IPS-20b (cell line): ENCODE measurements at regions not wholly inside any gene's neighbourhood (a gene's known extent, or its start where the extent isn't known, plus 50 kb on each side); places are given as distances from the start of the nearest gene placed in this dataset.

ENCODE experiments used
- H3K27ac ChIP-seq: one replicate; pipeline ENCODE4 v1.5.1; 2013; ENCODE audit warnings: low read length
- H3K27me3 ChIP-seq: 2 replicates; pipeline ENCODE4 v1.6.1; 2013; ENCODE audit warnings: mild to moderate bottlenecking, low read length, inconsistent platforms; ENCODE audit not compliant: insufficient read depth
- H3K36me3 ChIP-seq: 2 replicates; pipeline ENCODE4 v1.6.1; 2013; ENCODE audit warnings: low read depth, mild to moderate bottlenecking, inconsistent platforms, low read length, moderate library complexity; ENCODE audit not compliant: insufficient read depth
- H3K4me1 ChIP-seq: 2 replicates; pipeline ENCODE4 v1.6.1; 2013; ENCODE audit warnings: mild to moderate bottlenecking, control low read depth, inconsistent platforms, low read length, moderate library complexity; ENCODE audit not compliant: insufficient read depth
- H3K4me3 ChIP-seq: 2 replicates; pipeline ENCODE4 v1.5.1; 2013; ENCODE audit warnings: mild to moderate bottlenecking, low read length, inconsistent platforms
- H3K9ac ChIP-seq: 2 replicates; pipeline ENCODE4 v1.6.1; 2013; ENCODE audit warnings: low read depth, mild to moderate bottlenecking, inconsistent platforms, low read length, moderate library complexity
- H3K9me3 ChIP-seq: 2 replicates; pipeline ENCODE4 v1.6.1; 2013; ENCODE audit warnings: mild to moderate bottlenecking, low read depth, low read length, inconsistent platforms; ENCODE audit not compliant: insufficient read depth

GRCh38 chr18:38633333-38633732, 1067.7 kb upstream of the CELF4 start:
- Histone ChIP-seq H3K36me3 (no peaks in the 10 kb centered on the region), H3K27ac (no peak overlapping the region), H3K4me1 (peaks cover 14% of the 10 kb centered on the region; the same call in 1 of the 2 replicates), H3K9me3 (no peaks in the 10 kb centered on the region), H3K9ac (no peak overlapping the region), H3K4me3 (no peak overlapping the region), H3K27me3 (no peaks in the 10 kb centered on the region)

- H3K4me1 ChIP-seq: no peaks in the 10 kb centered on the region; the same call in 1 of the 2 replicates
- H3K4me3 ChIP-seq: no peak overlapping the region
- no peaks in the 10 kb centered on the region for H3K36me3 ChIP-seq
- H3K27me3 ChIP-seq: no peaks in the 10 kb centered on the region
- no peaks in the 10 kb centered on the region for H3K9me3 ChIP-seq
- H3K9ac ChIP-seq: no peak overlapping the region
- H3K27ac ChIP-seq: no peak overlapping the region
Observed at GRCh38 chr18:38619129-38619528, 1053.5 kb upstream of the CELF4 start.

GRCh38 chr18:38616306-38616705, 1050.7 kb upstream of the CELF4 start:
- Histone ChIP-seq H3K27ac (no peak overlapping the region), H3K4me1 (no peaks in the 10 kb centered on the region), H3K27me3 (no peaks in the 10 kb centered on the region), H3K4me3 (no peak overlapping the region), H3K9me3 (no peaks in the 10 kb centered on the region), H3K9ac (no peak overlapping the region), H3K36me3 (no peaks in the 10 kb centered on the region)

GRCh38 chr18:38612904-38613303, 1047.3 kb upstream of the CELF4 start:
- no peaks in the 10 kb centered on the region for H3K36me3 ChIP-seq
- H3K9me3 ChIP-seq: no peaks in the 10 kb centered on the region
- H3K27ac ChIP-seq: no peak overlapping the region
- H3K4me1 ChIP-seq: no peaks in the 10 kb centered on the region
- H3K9ac ChIP-seq: no peak overlapping the region
- H3K4me3 ChIP-seq: no peak overlapping the region
- H3K27me3 ChIP-seq: no peaks in the 10 kb centered on the region

GRCh38 chr18:38611036-38611964, 1045.7 kb upstream of the CELF4 start:
- Histone ChIP-seq H3K9ac (no peak overlapping the region), H3K4me3 (no peak overlapping the region), H3K4me1 (no peaks in the 10 kb centered on the region), H3K27ac (no peak overlapping the region), H3K27me3 (no peaks in the 10 kb centered on the region), H3K36me3 (no peaks in the 10 kb centered on the region), H3K9me3 (no peaks in the 10 kb centered on the region)

- Histone ChIP-seq H3K27me3 (no peaks in the 10 kb centered on the region), H3K9ac (no peak overlapping the region), H3K9me3 (no peaks in the 10 kb centered on the region), H3K36me3 (no peaks in the 10 kb centered on the region), H3K4me3 (no peak overlapping the region), H3K27ac (no peak overlapping the region), H3K4me1 (no peaks in the 10 kb centered on the region)
Observed at GRCh38 chr18:38606841-38607240, 1041.2 kb upstream of the CELF4 start.

- Histone ChIP-seq H3K27me3 (no peaks in the 10 kb centered on the region), H3K9me3 (no peaks in the 10 kb centered on the region), H3K36me3 (no peaks in the 10 kb centered on the region), H3K9ac (no peak overlapping the region), H3K4me3 (no peak overlapping the region), H3K27ac (no peak overlapping the region), H3K4me1 (no peaks in the 10 kb centered on the region)
Observed at GRCh38 chr18:38602341-38602740, 1036.7 kb upstream of the CELF4 start.

GRCh38 chr18:38587571-38587970, 1022.0 kb upstream of the CELF4 start:
- H3K4me3 ChIP-seq: no peak overlapping the region
- H3K9me3 ChIP-seq: no peaks in the 10 kb centered on the region
- H3K9ac ChIP-seq: no peak overlapping the region
- no peaks in the 10 kb centered on the region for H3K36me3 ChIP-seq
- H3K27me3 ChIP-seq: no peaks in the 10 kb centered on the region
- H3K4me1 ChIP-seq: no peaks in the 10 kb centered on the region; the same call in 1 of the 2 replicates
- H3K27ac ChIP-seq: no peak overlapping the region

GRCh38 chr18:38586327-38586726, 1020.7 kb upstream of the CELF4 start:
- H3K36me3 ChIP-seq: no peaks in the 10 kb centered on the region
- no peak overlapping the region for H3K4me3 ChIP-seq
- no peak overlapping the region for H3K9ac ChIP-seq
- no peaks in the 10 kb centered on the region for H3K27me3 ChIP-seq
- H3K9me3 ChIP-seq: no peaks in the 10 kb centered on the region
- H3K4me1 ChIP-seq: peaks cover 4% of the 10 kb centered on the region; the same call in 1 of the 2 replicates
- H3K27ac ChIP-seq: no peak overlapping the region

- Histone ChIP-seq H3K27me3 (no peaks in the 10 kb centered on the region), H3K9ac (no peak overlapping the region), H3K36me3 (no peaks in the 10 kb centered on the region), H3K27ac (no peak overlapping the region), H3K4me1 (peaks cover 4% of the 10 kb centered on the region; the same call in 1 of the 2 replicates), H3K4me3 (no peak overlapping the region), H3K9me3 (no peaks in the 10 kb centered on the region)
Observed at GRCh38 chr18:38579764-38580163, 1014.2 kb upstream of the CELF4 start.

GRCh38 chr18:38576916-38577315, 1011.3 kb upstream of the CELF4 start:
- Histone ChIP-seq H3K9me3 (no peaks in the 10 kb centered on the region), H3K4me1 (no peaks in the 10 kb centered on the region), H3K27me3 (no peaks in the 10 kb centered on the region), H3K9ac (no peak overlapping the region), H3K4me3 (no peak overlapping the region), H3K27ac (no peak overlapping the region), H3K36me3 (no peaks in the 10 kb centered on the region)

GRCh38 chr18:38576349-38576748, 1010.8 kb upstream of the CELF4 start:
- no peak overlapping the region for H3K4me3 ChIP-seq
- no peak overlapping the region for H3K9ac ChIP-seq
- no peaks in the 10 kb centered on the region for H3K9me3 ChIP-seq
- H3K36me3 ChIP-seq: no peaks in the 10 kb centered on the region
- H3K27me3 ChIP-seq: no peaks in the 10 kb centered on the region
- H3K27ac ChIP-seq: no peak overlapping the region
- H3K4me1 ChIP-seq: no peaks in the 10 kb centered on the region
